ENCODE measurements at regions not wholly inside any gene's neighbourhood (a gene's known extent, or its start where the extent isn't known, plus 50 kb on each side); places are given as distances from the start of the nearest gene placed in this dataset.

- Histone ChIP-seq H3K27me3 (ENCODE audit: control insufficient read depth in 5 of 5, insufficient read depth in 4 of 5, low read length in 5 of 5) (no peaks in the 10 kb centered on the region), H3K4me1 (ENCODE audit: control insufficient read depth in 5 of 5, insufficient read depth in 5 of 5, low read length in 5 of 5) (peaks cover 0 to 23% (median 22%) of the 10 kb centered on the region in 5 donors), H3K4me3 (ENCODE audit: low read depth in 1 of 5, low read length in 5 of 5) (no peak overlapping the region), H3K9me3 (ENCODE audit: control insufficient read depth in 5 of 5, low read length in 5 of 5) (no peaks in the 10 kb centered on the region), H3K27ac (ENCODE audit: low read depth, low read length) (peak overlapping the region; percentile 2), H3K36me3 (ENCODE audit: control insufficient read depth in 5 of 5, insufficient read depth in 5 of 5, low read length in 5 of 5) (peaks cover 0 to 11% (median 7%) of the 10 kb centered on the region in 5 donors), H3K9ac (ENCODE audit: low read length in 5 of 5) (peak overlapping the region in 1 of 5 donors; percentile 4)
These were observed 64.7 kb upstream of the MTHFD1L start for GRCh38 chr6:150800674-150801314.

DNA sequence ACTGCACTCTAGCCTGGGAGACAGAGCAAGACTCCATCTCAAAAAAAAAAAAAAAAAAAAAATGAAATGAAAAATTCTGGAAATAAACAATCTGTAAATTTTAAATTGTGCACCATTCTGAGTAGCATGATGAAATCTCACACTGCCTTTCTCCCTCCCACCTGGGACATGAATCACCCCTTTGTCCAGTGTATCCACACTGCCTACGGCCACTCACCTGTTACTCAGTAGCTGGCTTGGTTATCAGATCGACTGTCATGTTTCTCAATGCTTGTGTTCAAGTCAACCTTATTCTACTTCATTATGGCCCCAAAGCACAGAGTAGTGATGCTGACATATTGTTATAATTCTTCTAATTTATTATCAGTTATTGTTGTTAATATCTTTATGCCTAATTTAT is 58.7 kb upstream of the MTHFD1L start:
- no peak overlapping the region for H3K9ac ChIP-seq (ENCODE audit: low read length in 5 of 5)
- no peak overlapping the region for H3K27ac ChIP-seq (ENCODE audit: low read depth, low read length)
- H3K4me3 ChIP-seq (ENCODE audit: low read depth in 1 of 5, low read length in 5 of 5): no peak overlapping the region
- peaks cover 0 to 30% (median 20%) of the 10 kb centered on the region in 5 donors for H3K36me3 ChIP-seq (ENCODE audit: control insufficient read depth in 5 of 5, insufficient read depth in 5 of 5, low read length in 5 of 5)
- H3K9me3 ChIP-seq (ENCODE audit: control insufficient read depth in 5 of 5, low read length in 5 of 5): no peaks in the 10 kb centered on the region
- peaks cover 0 to under 1% (median 0%) of the 10 kb centered on the region in 5 donors for H3K4me1 ChIP-seq (ENCODE audit: control insufficient read depth in 5 of 5, insufficient read depth in 5 of 5, low read length in 5 of 5)
- H3K27me3 ChIP-seq (ENCODE audit: control insufficient read depth in 5 of 5, insufficient read depth in 4 of 5, low read length in 5 of 5): peaks cover 0 to under 1% (median 0%) of the 10 kb centered on the region in 5 donors

DNA sequence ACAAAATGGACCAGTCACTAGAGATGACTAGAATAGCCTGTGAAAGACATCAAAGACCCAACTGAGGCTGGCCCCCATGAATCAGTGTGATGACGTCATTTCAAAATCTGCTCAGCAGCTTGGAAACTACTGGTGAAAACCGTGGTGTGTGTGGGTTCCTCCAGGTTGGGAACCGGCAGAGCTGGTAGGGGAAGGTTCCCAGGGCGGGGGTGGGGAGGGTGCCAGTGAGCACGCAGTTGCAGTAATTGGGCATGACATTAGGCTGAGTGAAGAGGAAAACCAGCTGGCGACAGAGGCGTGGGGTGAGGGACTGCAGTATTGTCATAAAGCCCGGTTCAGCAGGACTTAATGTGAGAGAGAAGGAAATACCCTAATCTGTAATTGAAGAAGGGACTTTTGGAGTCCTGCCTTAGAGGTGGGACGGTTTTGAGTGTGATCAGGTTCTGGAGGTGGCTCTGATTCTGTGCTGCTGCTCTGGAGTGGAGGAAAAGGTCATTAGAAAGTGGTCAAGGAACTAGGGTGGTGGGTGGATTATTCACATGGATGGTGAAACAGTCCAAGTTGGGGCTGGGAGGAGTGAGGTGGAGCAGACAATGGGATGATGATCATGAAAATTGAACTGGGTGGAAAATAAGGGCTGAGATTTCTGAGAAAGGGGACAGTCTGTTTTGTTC is 52.0 kb upstream of the MTHFD1L start:
- Histone ChIP-seq H3K4me3 (ENCODE audit: low read depth in 1 of 5, low read length in 5 of 5) (no peak overlapping the region), H3K27ac (ENCODE audit: low read depth, low read length) (peak overlapping the region; percentile 61)

DNA sequence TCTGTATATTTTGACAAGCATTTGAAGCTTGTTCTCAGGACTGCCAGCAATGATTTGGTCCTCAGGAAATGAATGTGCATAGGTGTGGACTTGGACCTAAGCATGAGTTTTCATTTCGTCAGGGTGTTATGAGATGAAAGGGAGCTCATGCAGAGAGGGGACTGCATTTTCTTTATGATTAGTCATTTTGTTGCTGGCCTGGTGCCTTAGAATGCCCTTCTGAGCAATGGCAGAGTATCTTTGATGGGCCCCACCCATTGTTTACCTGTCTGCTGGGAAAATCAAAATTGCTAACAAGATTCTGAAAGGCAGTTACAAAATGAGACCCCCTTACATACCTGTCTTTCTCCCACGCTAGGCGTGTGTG is 51.5 kb upstream of the MTHFD1L start:
- Histone ChIP-seq H3K36me3 (ENCODE audit: control insufficient read depth in 5 of 5, insufficient read depth in 5 of 5, low read length in 5 of 5) (peaks cover 0 to 25% (median 21%) of the 10 kb centered on the region in 5 donors), H3K27ac (ENCODE audit: low read depth, low read length) (peak overlapping the region; percentile 61), H3K4me3 (ENCODE audit: low read depth in 1 of 5, low read length in 5 of 5) (no peak overlapping the region), H3K27me3 (ENCODE audit: control insufficient read depth in 5 of 5, insufficient read depth in 4 of 5, low read length in 5 of 5) (peaks cover 0 to 4% (median 0%) of the 10 kb centered on the region in 5 donors), H3K9ac (ENCODE audit: low read length in 5 of 5) (no peak overlapping the region), H3K4me1 (ENCODE audit: control insufficient read depth in 5 of 5, insufficient read depth in 5 of 5, low read length in 5 of 5) (peaks cover 0 to 23% (median 2%) of the 10 kb centered on the region in 5 donors), H3K9me3 (ENCODE audit: control insufficient read depth in 5 of 5, low read length in 5 of 5) (no peaks in the 10 kb centered on the region)

More for the DNA sequence above, 52.0 kb upstream of the MTHFD1L start:
- H3K9ac ChIP-seq (ENCODE audit: low read length in 5 of 5): no peak overlapping the region
- H3K27me3 ChIP-seq (ENCODE audit: control insufficient read depth in 5 of 5, insufficient read depth in 4 of 5, low read length in 5 of 5): peaks cover 0 to 4% (median 0%) of the 10 kb centered on the region in 5 donors
- peaks cover 0 to 25% (median 22%) of the 10 kb centered on the region in 5 donors for H3K36me3 ChIP-seq (ENCODE audit: control insufficient read depth in 5 of 5, insufficient read depth in 5 of 5, low read length in 5 of 5)
- peaks cover 0 to 23% (median 2%) of the 10 kb centered on the region in 5 donors for H3K4me1 ChIP-seq (ENCODE audit: control insufficient read depth in 5 of 5, insufficient read depth in 5 of 5, low read length in 5 of 5)
- no peaks in the 10 kb centered on the region for H3K9me3 ChIP-seq (ENCODE audit: control insufficient read depth in 5 of 5, low read length in 5 of 5)

Measured in subcutaneous abdominal adipose tissue (tissue), 5 donors.